ENCODE measurements at regions not wholly inside any gene's neighbourhood (a gene's known extent, or its start where the extent isn't known, plus 50 kb on each side); places are given as distances from the start of the nearest gene placed in this dataset.

DNA sequence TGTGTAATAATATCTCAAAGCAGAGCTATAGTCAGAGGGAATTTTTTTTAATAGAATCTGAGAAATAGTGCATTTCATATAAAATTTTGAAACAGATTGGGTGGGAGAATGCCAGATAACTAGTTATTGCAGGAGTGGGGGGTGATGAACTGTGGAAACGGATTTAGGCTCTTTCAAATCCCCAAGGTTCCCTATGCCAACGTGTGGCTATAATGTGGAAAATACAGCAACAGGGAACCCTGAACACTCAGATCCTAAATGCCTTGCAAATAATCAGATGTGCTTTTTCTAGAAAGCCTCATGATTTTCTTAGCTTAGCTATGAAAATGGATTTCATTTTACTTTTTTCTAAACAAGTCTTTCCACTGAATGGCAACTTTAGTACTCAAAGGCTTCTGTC is 180.5 kb upstream of the DMAC1 start:
- H3K9me3 ChIP-seq (ENCODE audit: insufficient read depth in 2 of 2, low read depth in 1 of 2, low read length in 1 of 2): no peaks in the 10 kb centered on the region
- WGBS, 2 experiments (ENCODE audit: extremely low coverage in 1 of 2, insufficient coverage in 1 of 2, insufficient read length in 1 of 2, insufficient replicate concordance in 2 of 2, low coverage in 1 of 2, low lambda C conversion rate in 2 of 2, missing lambda C conversion rate in 1 of 2): 100% methylated on average over 2 of the region's 2 CpGs; no CpG with 5 or more reads in 1 of the 2 experiments
- no peak for FAIRE-seq
- no peak overlapping the region for H2BK120ac ChIP-seq (replicated peaks; ENCODE audit: low read depth, low read length)
- H4K5ac ChIP-seq (ENCODE audit: insufficient read length, low read depth, low read length): no peak overlapping the region
- peaks cover 0 to 2% (median under 1%) of the 10 kb centered on the region in 4 experiments; a peak in 3 of 7 replicates for H3K4me1 ChIP-seq (replicated peaks in 1 of 4; ENCODE audit: control insufficient read depth in 3 of 4, insufficient read depth in 4 of 4, low read length in 3 of 4)
- no peak overlapping the region for H3K9ac ChIP-seq (replicated peaks in 1 of 4; ENCODE audit: extremely low read depth in 1 of 4, low read depth in 3 of 4, low read length in 3 of 4)
- H2BK12ac ChIP-seq (ENCODE audit: low read depth, low read length): no peak overlapping the region
- H3K18ac ChIP-seq (ENCODE audit: extremely low read depth, low read length): no peak overlapping the region
- H3K79me1 ChIP-seq (ENCODE audit: low read depth, low read length): no peaks in the 10 kb centered on the region
- no peak overlapping the region for H3K23ac ChIP-seq (ENCODE audit: insufficient read length)
- no peaks in the 10 kb centered on the region for H3K79me2 ChIP-seq (ENCODE audit: control insufficient read depth in 1 of 2, insufficient read depth in 2 of 2, low read length in 2 of 2)
- no peak overlapping the region for H2BK5ac ChIP-seq (ENCODE audit: low read depth, low read length)
- DNase-seq (ENCODE audit: low read depth in 1 of 2, low spot score in 2 of 2): no peak
- no peaks in the 10 kb centered on the region for H3K23me2 ChIP-seq (ENCODE audit: low read depth, low read length)
- H3K14ac ChIP-seq (ENCODE audit: insufficient read length): no peak overlapping the region
- H4K8ac ChIP-seq (ENCODE audit: extremely low read depth, insufficient read depth, low read length): no peak overlapping the region
- H3K27me3 ChIP-seq (replicated peaks in 1 of 4; ENCODE audit: control insufficient read depth in 3 of 4, extremely low read depth in 1 of 4, insufficient read depth in 3 of 4, low read length in 3 of 4): no peaks in the 10 kb centered on the region
- H3K4me2 ChIP-seq (ENCODE audit: insufficient read depth in 1 of 2, low read depth in 2 of 2, low read length in 2 of 2): no peak overlapping the region
- CTCF ChIA-PET (ENCODE audit: partially characterized antibody): interaction anchor here (0.6 kb wide), 2 partner anchors 284 to 368 kb away, joined by 3 read pairs; no protein-coding TSS in a partner anchor
- 0 out of 2 replicates have a peak overlapping the region, but pooled peaks have one; percentile 63 for H2AFZ ChIP-seq (ENCODE audit: low read length)
- no peak overlapping the region for H4K91ac ChIP-seq (replicated peaks; ENCODE audit: insufficient read length, low read length)
- H2BK15ac ChIP-seq (ENCODE audit: low read length): no peak overlapping the region
- no peaks in the 10 kb centered on the region for H3K36me3 ChIP-seq (ENCODE audit: control insufficient read depth in 2 of 4, insufficient read depth in 4 of 4, low read length in 3 of 4)
- H2BK20ac ChIP-seq (ENCODE audit: low read length): no peak overlapping the region
- no peak overlapping the region for H3K27ac ChIP-seq (ENCODE audit: low read depth, low read length)
- no peaks in the 10 kb centered on the region for H4K20me1 ChIP-seq (replicated peaks in 1 of 2; ENCODE audit: control insufficient read depth in 1 of 2, insufficient read depth in 2 of 2, low read length in 2 of 2)
- no peak overlapping the region for H3K4ac ChIP-seq (replicated peaks; ENCODE audit: insufficient read length, low read depth, low read length)
- POLR2A ChIA-PET (ENCODE audit: partially characterized antibody): no interaction called here
- H2AK5ac ChIP-seq (ENCODE audit: low read depth, low read length): no peak overlapping the region
- H3K4me3 ChIP-seq (ENCODE audit: extremely low read depth in 1 of 4, insufficient read depth in 2 of 4, low read depth in 3 of 4, low read length in 4 of 4): no peak overlapping the region
- no peak overlapping the region for H3K56ac ChIP-seq (replicated peaks; ENCODE audit: insufficient read length, low read depth, low read length)
- TF ChIP-seq TEAD4 (IDR thresholded peaks at IDR 0.05; ENCODE audit: low read depth, low read length) (no peak), FOSL1 (IDR thresholded peaks at IDR 0.05; ENCODE audit: insufficient read depth, low read depth, low read length) (no peak), NRF1 (IDR thresholded peaks at IDR 0.05; ENCODE audit: low read depth, low read length) (no peak), CHD2 (IDR thresholded peaks at IDR 0.05; ENCODE audit: low read length) (no peak), RNF2 (IDR thresholded peaks at IDR 0.05; ENCODE audit: borderline replicate concordance, low read depth, low read length, missing control alignments, poor library complexity, severe bottlenecking) (no peak), SP2 (IDR thresholded peaks at IDR 0.05; ENCODE audit: low read length) (no peak), EZH2 (IDR thresholded peaks at IDR 0.05; ENCODE audit: low read depth, low read length, severe bottlenecking) (no peak), JUND (IDR thresholded peaks at IDR 0.05; ENCODE audit: low read length) (no peak), PHF8 (conservative IDR thresholded peaks at IDR 0.05; ENCODE audit: low read depth, low read length) (no peak), SRF (IDR thresholded peaks at IDR 0.05; ENCODE audit: low read depth, low read length) (no peak), RBBP5 (IDR thresholded peaks at IDR 0.05; ENCODE audit: borderline replicate concordance, low read depth, low read length) (no peak), KDM4A (IDR thresholded peaks at IDR 0.05; ENCODE audit: low read depth, low read length, severe bottlenecking) (no peak), ZNF274 (IDR thresholded peaks at IDR 0.05; ENCODE audit: borderline replicate concordance, extremely low read depth, low read length) (no peak), CEBPB (IDR thresholded peaks at IDR 0.05; ENCODE audit: low read depth, low read length) (no peak)
- TF ChIP-seq, protein P1, sequence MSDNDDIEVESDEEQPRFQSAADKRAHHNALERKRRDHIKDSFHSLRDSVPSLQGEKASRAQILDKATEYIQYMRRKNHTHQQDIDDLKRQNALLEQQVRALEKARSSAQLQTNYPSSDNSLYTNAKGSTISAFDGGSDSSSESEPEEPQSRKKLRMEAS (IDR thresholded peaks at IDR 0.05): no peak
